Activated CD4-positive, alpha-beta T cell treated with anti-CD3 and anti-CD28 coated beads, Interleukin-10, Interleukin-2, amounts not matched to agents 100 ng/mL and 50 ng/mL, durations not matched to agents 16 hours and 8 hours (primary cell): ENCODE measurements at regions not wholly inside any gene's neighbourhood (a gene's known extent, or its start where the extent isn't known, plus 50 kb on each side); places are given as distances from the start of the nearest gene placed in this dataset.

ENCODE experiments used
- DNase-seq: peaks from one replicate; pipeline ENCODE4 v3.0.0-alpha.2; 2020

- no peak for DNase-seq
Observed at GRCh38 chr1:42033629-42034028, 114.9 kb upstream of the HIVEP3 start.

GRCh38 chr1:42017730-42018129, 99.0 kb upstream of the HIVEP3 start:
- no peak for DNase-seq

DNA sequence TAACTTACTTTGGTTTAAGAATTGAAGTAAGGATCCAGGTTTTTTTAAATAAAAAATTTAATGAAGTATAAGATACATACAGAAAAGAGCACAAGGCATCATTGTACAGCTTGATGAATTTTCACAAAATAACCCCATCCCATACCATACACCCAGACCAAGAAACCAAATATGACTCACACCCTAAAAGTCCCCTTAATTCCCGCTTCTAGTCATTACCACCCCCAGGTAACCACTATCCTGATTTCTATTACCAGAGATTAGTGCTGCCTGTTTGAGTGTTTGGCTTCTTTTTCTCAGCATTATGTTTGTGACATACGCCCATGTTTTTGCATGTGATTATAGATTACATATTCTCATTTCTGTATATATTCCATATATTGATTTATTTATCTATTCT, 98.5 kb upstream of the HIVEP3 start:
- DNase-seq: peak; percentile 72

- DNase-seq: peak; percentile 9
Observed at GRCh38 chr1:42014823-42015222, 96.1 kb upstream of the HIVEP3 start.

DNA sequence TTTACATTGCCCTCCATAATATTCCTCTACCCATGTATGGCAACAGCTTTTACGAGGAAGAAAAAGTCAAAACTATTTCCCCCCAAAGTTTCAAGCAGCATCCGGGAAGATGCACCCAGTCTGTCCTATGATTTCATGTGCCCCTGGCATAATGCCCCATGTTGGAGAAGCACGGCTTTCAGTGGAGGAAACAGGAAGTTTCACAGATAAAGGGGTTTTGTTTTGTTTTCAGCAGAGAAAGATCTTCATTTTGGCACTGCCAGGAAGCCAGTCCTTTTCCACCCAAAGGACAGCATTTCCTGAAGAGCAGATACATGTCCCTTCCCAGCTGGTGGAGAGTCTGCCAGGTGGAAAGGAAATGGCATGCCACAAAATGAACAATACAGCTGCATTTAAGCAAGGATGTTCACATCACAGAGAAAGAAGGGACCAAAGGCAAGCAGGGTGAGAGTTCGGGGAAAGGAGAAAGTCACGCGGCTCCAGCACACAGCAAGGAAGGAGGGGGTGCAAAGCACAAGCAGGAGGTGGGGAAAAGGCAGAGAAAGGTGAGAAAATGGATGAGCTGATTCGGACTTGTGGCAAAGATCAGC, 95.3 kb upstream of the HIVEP3 start:
- DNase-seq: no peak

GRCh38 chr1:42012852-42013251, 94.1 kb upstream of the HIVEP3 start:
- no peak for DNase-seq

GRCh38 chr1:42010381-42010780, 91.7 kb upstream of the HIVEP3 start:
- DNase-seq: no peak

- DNase-seq: no peak
Observed at GRCh38 chr1:42008264-42008663, 89.5 kb upstream of the HIVEP3 start.

DNA sequence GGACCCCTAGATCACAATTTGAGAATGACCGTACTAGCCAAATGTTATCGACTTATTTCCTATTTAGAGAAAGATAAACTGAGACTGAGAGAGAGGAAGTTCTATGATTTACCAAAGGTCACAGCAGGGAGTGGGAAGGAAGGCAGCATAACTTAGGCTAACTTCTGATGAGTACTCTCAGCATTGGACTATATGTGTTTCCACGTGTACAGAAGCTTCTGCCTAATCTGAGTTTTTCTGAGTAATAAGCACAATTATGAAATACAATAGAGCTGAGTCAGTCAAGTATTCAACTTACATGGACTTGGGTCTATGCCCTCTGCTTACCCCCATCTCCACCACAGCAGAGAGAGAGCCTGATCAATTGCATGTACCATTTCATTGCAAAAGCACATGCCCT, 88.1 kb upstream of the HIVEP3 start:
- DNase-seq: no peak

DNA sequence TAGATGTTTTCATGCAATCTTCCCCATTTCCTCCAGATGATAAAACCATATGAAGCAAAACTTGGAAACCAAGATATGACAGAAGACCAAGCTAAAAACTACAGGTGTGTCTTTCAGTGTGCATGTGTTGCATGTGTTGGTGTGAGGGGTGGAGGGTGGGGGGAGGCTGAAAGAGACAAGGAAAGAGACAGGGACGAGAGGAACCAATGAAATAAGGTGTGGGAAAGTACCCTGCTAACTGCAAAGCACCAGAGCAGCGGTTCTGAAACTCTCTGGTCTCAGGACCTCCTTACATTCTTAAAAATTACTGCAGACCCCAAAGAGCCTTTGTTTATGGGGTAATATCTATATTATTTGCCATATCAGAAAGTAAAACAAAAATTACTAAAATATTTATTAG, 87.4 kb upstream of the HIVEP3 start:
- DNase-seq: no peak

- no peak for DNase-seq
Observed at GRCh38 chr1:42005530-42005929, 86.8 kb upstream of the HIVEP3 start.

DNA sequence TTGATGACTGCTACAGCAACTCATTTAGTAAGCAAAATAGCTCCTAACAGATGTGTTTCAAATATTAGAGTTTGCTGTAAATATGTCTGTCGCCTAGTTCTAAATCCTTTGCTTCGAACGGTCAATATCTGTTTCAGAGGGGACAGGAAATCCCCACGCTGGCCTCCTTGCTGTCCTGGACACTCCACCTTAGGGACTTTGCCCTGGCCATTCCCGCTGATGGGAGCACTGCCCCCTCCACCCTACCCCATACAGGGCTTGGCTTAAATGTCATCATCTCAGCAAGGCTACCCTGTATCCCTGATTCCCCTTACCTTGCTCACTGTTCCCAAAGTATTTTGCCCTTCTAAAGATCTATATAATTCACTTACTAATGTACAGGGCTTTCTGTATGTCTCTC, 86.1 kb upstream of the HIVEP3 start:
- DNase-seq: no peak

DNA sequence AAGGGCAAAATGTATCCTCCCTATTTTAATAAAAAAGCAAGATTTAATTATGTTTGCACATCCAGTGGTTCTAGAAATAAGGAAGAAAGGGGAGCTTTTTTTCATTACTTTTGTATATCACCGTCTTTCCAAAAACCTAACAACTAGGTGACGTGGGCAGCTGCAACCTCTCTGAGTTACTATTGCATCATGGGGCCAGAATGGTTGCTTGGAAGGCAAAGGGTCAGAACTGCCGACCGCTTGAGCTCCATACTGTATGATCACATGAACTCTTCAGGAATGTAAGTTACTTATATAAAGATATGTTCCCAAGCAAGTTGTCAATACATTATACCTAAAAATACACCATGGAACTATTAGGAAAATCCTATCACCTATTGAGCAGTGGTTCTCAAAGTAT, 85.6 kb upstream of the HIVEP3 start:
- DNase-seq: no peak

DNA sequence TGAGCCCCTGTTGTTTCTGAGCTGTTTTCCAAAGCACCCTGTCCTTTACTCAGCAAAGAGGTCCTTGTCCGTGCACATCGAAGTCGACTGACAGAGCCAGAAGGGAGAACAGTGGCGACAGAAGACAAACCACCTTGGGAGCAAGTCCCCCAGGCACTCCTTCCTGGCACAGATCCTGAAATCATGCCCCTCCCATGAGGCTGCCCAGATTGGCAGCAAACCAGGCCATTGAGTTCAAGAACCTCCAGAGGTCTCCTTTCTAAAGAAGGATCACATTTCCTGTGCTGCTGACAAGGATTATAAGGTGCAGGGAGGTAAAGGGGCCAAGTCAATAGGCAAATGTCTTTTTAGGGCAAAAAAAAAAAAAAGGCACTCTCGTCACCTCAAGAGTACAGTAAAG, 84.7 kb upstream of the HIVEP3 start:
- DNase-seq: no peak

- no peak for DNase-seq
Observed at GRCh38 chr1:42002220-42002619, 83.5 kb upstream of the HIVEP3 start.

- DNase-seq: no peak
Observed at GRCh38 chr1:42000766-42001165, 82.0 kb upstream of the HIVEP3 start.

GRCh38 chr1:41999884-42000283, 81.2 kb upstream of the HIVEP3 start:
- no peak for DNase-seq

- DNase-seq: no peak
Observed at GRCh38 chr1:41998250-41998649, 79.5 kb upstream of the HIVEP3 start.

DNA sequence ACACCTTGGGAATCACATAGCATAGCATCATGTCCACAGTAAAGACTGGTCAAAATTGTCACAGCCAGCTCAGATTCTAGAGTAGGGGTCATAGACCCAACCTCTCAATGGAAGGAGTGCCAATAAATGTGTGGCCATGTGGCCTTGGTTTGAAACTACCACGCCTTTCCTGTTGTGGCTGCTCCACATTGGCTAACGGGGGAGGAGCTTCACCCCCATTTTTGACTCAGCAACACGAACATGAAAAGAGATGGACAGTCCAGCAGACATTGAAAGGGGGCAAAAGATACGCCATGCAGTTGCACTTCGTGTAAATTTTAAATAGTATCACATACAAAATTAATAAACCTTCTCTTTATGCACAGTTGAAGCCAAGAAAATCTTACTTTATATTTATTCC, 78.4 kb upstream of the HIVEP3 start:
- DNase-seq: no peak

GRCh38 chr1:41995441-41996130, 76.9 kb upstream of the HIVEP3 start:
- DNase-seq: no peak

GRCh38 chr1:41994195-41994894, 75.6 kb upstream of the HIVEP3 start:
- no peak for DNase-seq

DNA sequence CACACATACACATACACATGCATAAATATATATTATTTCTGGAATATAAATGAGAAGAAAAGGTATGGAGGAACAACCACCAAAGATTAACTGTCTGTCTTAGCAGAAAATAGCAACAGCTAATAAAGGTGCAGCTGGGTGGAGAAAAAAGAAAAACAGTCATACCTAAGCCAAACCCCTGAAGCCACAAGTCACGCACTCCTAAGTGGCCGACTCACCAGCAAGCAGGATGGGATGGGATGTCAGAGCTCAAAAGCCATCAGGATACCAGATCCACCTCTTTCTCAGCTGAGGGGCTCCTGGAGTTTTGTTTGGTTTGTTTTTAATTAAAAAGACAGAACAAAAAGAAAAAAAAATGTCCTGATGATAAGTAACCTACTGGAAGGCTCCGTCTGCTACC, 64.7 kb upstream of the HIVEP3 start:
- no peak for DNase-seq

GRCh38 chr1:41981796-41982195, 63.1 kb upstream of the HIVEP3 start:
- DNase-seq: no peak

- no peak for DNase-seq
Observed at GRCh38 chr1:41980827-41981653, 62.3 kb upstream of the HIVEP3 start.
